HG02970 (cell line): ENCODE measurements at regions not wholly inside any gene's neighbourhood (a gene's known extent, or its start where the extent isn't known, plus 50 kb on each side); places are given as distances from the start of the nearest gene placed in this dataset.
"Not testable (repeated sequence)": the region's sequence is repeated elsewhere in the genome, so short reads cannot be mapped to it uniquely, and the experiment has no call there.

ENCODE experiments used
- ATAC-seq: cut with Tn5 transposase; IDR thresholded peaks from one replicate; pipeline ENCODE4 v1.9.1; 2021; ENCODE audit warnings: mild to moderate bottlenecking, moderate library complexity, moderate number of reproducible peaks; ENCODE audit not compliant: unreplicated experiment, low FRiP score

- ATAC-seq, result no peak
These were observed 1159.4 kb upstream of the ADGRB3 start for GRCh38 chr6:67475700-67476099.

- no peak for ATAC-seq
These were observed 1167.7 kb upstream of the ADGRB3 start for GRCh38 chr6:67467341-67467740.

GRCh38 chr6:67462725-67463124 is 1172.4 kb upstream of the ADGRB3 start:
- ATAC-seq, result not testable (repeated sequence)

- ATAC-seq, result no peak
These were observed 1175.5 kb upstream of the ADGRB3 start for GRCh38 chr6:67459556-67459955.

- no peak for ATAC-seq
These were observed 1176.8 kb upstream of the ADGRB3 start for GRCh38 chr6:67458265-67458664.

- no peak for ATAC-seq
These were observed 1183.2 kb upstream of the ADGRB3 start for GRCh38 chr6:67451874-67452273.

GRCh38 chr6:67450641-67451040 is 1184.4 kb upstream of the ADGRB3 start:
- ATAC-seq, result no peak

- ATAC-seq, result no peak
These were observed 1185.5 kb upstream of the ADGRB3 start for GRCh38 chr6:67449602-67450001.

GRCh38 chr6:67433124-67433523 is 1202.0 kb upstream of the ADGRB3 start:
- ATAC-seq, result no peak

- ATAC-seq, result no peak
These were observed 1204.0 kb upstream of the ADGRB3 start for GRCh38 chr6:67431076-67431475.

GRCh38 chr6:67426686-67427085 is 1208.4 kb upstream of the ADGRB3 start:
- ATAC-seq, result not testable (repeated sequence)

GRCh38 chr6:67412035-67412434 is 1223.0 kb upstream of the ADGRB3 start:
- no peak for ATAC-seq

- ATAC-seq, result no peak
These were observed 1224.0 kb upstream of the ADGRB3 start for GRCh38 chr6:67411036-67411435.

GRCh38 chr6:67394254-67394653 is 1240.8 kb upstream of the ADGRB3 start:
- ATAC-seq, result no peak

GRCh38 chr6:67393356-67393755 is 1241.7 kb upstream of the ADGRB3 start:
- no peak for ATAC-seq

GRCh38 chr6:67391955-67392354 is 1243.1 kb upstream of the ADGRB3 start:
- no peak for ATAC-seq

GRCh38 chr6:67369679-67370078 is 1265.4 kb upstream of the ADGRB3 start:
- ATAC-seq, result no peak

- no peak for ATAC-seq
These were observed 1272.1 kb upstream of the ADGRB3 start for GRCh38 chr6:67362976-67363375.

GRCh38 chr6:67361264-67361663 is 1273.8 kb upstream of the ADGRB3 start:
- no peak for ATAC-seq

- no peak for ATAC-seq
These were observed 1276.8 kb upstream of the ADGRB3 start for GRCh38 chr6:67358241-67358640.

GRCh38 chr6:67353861-67354260 is 1281.2 kb upstream of the ADGRB3 start:
- ATAC-seq, result no peak

GRCh38 chr6:67352717-67353116 is 1282.4 kb upstream of the ADGRB3 start:
- ATAC-seq, result no peak

- no peak for ATAC-seq
These were observed 1284.4 kb upstream of the ADGRB3 start for GRCh38 chr6:67350729-67351128.
